ENCODE measurements at regions not wholly inside any gene's neighbourhood (a gene's known extent, or its start where the extent isn't known, plus 50 kb on each side); places are given as distances from the start of the nearest gene placed in this dataset.

GRCh38 chr10:128296253-128297007, 170.2 kb upstream of the MKI67 start:
- TF ChIP-seq, protein P1, sequence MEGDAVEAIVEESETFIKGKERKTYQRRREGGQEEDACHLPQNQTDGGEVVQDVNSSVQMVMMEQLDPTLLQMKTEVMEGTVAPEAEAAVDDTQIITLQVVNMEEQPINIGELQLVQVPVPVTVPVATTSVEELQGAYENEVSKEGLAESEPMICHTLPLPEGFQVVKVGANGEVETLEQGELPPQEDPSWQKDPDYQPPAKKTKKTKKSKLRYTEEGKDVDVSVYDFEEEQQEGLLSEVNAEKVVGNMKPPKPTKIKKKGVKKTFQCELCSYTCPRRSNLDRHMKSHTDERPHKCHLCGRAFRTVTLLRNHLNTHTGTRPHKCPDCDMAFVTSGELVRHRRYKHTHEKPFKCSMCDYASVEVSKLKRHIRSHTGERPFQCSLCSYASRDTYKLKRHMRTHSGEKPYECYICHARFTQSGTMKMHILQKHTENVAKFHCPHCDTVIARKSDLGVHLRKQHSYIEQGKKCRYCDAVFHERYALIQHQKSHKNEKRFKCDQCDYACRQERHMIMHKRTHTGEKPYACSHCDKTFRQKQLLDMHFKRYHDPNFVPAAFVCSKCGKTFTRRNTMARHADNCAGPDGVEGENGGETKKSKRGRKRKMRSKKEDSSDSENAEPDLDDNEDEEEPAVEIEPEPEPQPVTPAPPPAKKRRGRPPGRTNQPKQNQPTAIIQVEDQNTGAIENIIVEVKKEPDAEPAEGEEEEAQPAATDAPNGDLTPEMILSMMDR (IDR thresholded peaks at IDR 0.05; ENCODE audit: low read depth, low read length): no peak
- ChIA-PET CTCF (interaction anchor here (0.6 kb wide), 1 partner anchor 145 kb away, joined by 5 read pairs; no protein-coding TSS in a partner anchor), POLR2A (interaction anchor here (0.8 kb wide), 1 partner anchor 1445 kb away, joined by 4 read pairs; no protein-coding TSS in a partner anchor)
- Histone ChIP-seq H3K27me3 (ENCODE audit: control insufficient read depth, insufficient read depth, low read length) (no peaks in the 10 kb centered on the region), H3K4me3 (ENCODE audit: low read depth, low read length) (no peak overlapping the region), H3K27ac (ENCODE audit: low read depth, low read length) (no peak overlapping the region), H3K9me3 (ENCODE audit: control insufficient read depth, insufficient read depth, low read length) (peaks cover 60% of the 10 kb centered on the region)
- no peak for DNase-seq (ENCODE audit: low read depth, low spot score)

GRCh38 chr10:128297709-128298378, 171.6 kb upstream of the MKI67 start:
- CTCF ChIA-PET: no interaction called here
- Histone ChIP-seq H3K9me3 (ENCODE audit: control insufficient read depth, insufficient read depth, low read length) (peaks cover 61% of the 10 kb centered on the region), H3K27ac (ENCODE audit: low read depth, low read length) (no peak overlapping the region), H3K27me3 (ENCODE audit: control insufficient read depth, insufficient read depth, low read length) (no peaks in the 10 kb centered on the region), H3K4me3 (ENCODE audit: low read depth, low read length) (no peak overlapping the region)
- TF ChIP-seq, protein P1 (IDR thresholded peaks at IDR 0.05; ENCODE audit: low read depth, low read length): no peak
- POLR2A ChIA-PET: no interaction called here
- DNase-seq (ENCODE audit: low read depth, low spot score): no peak

DNA sequence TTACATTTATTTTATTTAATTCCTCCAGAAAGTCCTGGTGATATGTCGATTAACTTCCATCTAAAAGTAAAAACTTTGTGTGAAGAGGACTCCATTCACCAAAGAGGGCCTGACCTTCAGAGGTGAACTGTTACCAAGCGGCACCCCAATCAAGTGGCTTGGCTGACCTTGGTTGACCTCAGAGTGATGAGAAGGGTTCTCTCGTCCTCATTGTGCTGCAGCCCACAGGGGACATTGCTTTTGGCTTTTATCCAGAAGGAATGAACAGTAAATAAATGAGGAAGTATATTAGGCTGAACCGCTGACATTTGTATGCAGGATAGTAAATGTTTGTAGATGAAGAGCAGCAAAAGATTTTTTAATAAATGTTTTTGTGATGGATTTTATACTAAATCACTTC, 172.4 kb upstream of the MKI67 start:
- Histone ChIP-seq H3K9me3 (ENCODE audit: control insufficient read depth, insufficient read depth, low read length) (peaks cover 65% of the 10 kb centered on the region), H3K27me3 (ENCODE audit: control insufficient read depth, insufficient read depth, low read length) (no peaks in the 10 kb centered on the region), H3K4me3 (ENCODE audit: low read depth, low read length) (no peak overlapping the region), H3K27ac (ENCODE audit: low read depth, low read length) (no peak overlapping the region)
- POLR2A ChIA-PET: no interaction called here
- CTCF ChIA-PET: no interaction called here
- no peak for DNase-seq (ENCODE audit: low read depth, low spot score)
- TF ChIP-seq, protein P1 (IDR thresholded peaks at IDR 0.05; ENCODE audit: low read depth, low read length): no peak

GRCh38 chr10:128300290-128300824, 174.1 kb upstream of the MKI67 start:
- H3K27ac ChIP-seq (ENCODE audit: low read depth, low read length): no peak overlapping the region
- TF ChIP-seq, protein P1 (IDR thresholded peaks at IDR 0.05; ENCODE audit: low read depth, low read length): no peak
- no peak for DNase-seq (ENCODE audit: low read depth, low spot score)
- peaks cover 69% of the 10 kb centered on the region for H3K9me3 ChIP-seq (ENCODE audit: control insufficient read depth, insufficient read depth, low read length)
- H3K27me3 ChIP-seq (ENCODE audit: control insufficient read depth, insufficient read depth, low read length): no peaks in the 10 kb centered on the region
- H3K4me3 ChIP-seq (ENCODE audit: low read depth, low read length): no peak overlapping the region
- CTCF ChIA-PET: no interaction called here
- POLR2A ChIA-PET: no interaction called here

DNA sequence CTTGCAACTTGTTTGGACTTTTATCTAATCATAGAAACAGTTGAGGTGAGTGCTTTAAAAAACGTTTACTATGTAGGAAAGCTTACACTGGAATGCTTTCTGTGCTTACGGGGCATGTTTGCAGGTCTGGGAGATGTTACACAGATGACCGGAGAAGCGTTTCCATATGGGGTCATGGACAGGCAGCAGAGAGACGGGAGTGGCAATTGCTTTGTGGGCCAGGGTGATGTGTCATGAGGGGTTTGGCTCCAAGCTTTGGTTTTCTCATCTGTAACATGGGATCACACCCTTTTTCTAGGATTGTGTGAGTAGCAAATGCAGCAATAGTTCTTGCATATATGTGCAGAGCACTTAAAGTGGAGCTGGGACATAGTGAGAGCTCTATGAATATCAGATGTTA, 174.8 kb upstream of the MKI67 start:
- no peak for DNase-seq (ENCODE audit: low read depth, low spot score)
- ChIA-PET CTCF (no interaction called here), POLR2A (no interaction called here)
- no peaks in the 10 kb centered on the region for H3K27me3 ChIP-seq (ENCODE audit: control insufficient read depth, insufficient read depth, low read length)
- TF ChIP-seq, protein P1 (IDR thresholded peaks at IDR 0.05; ENCODE audit: low read depth, low read length): no peak
- peaks cover 75% of the 10 kb centered on the region for H3K9me3 ChIP-seq (ENCODE audit: control insufficient read depth, insufficient read depth, low read length)
- H3K27ac ChIP-seq (ENCODE audit: low read depth, low read length): no peak overlapping the region
- no peak overlapping the region for H3K4me3 ChIP-seq (ENCODE audit: low read depth, low read length)
